Fibroblast of the aortic adventitia (primary cell): ENCODE measurements at regions not wholly inside any gene's neighbourhood (a gene's known extent, or its start where the extent isn't known, plus 50 kb on each side); places are given as distances from the start of the nearest gene placed in this dataset.

Experiments used
- DNase-seq: peaks from one replicate; pipeline ENCODE4 v3.0.0-alpha.2; 2010; ENCODE audit warnings: low read depth
- H3K4me3 ChIP-seq: 2 replicates; pipeline ENCODE4 v1.5.1; 2011; ENCODE audit warnings: low read depth, mild to moderate bottlenecking, control low read depth, low read length, moderate library complexity
- TF ChIP-seq, protein P1 (sequence below): IDR thresholded peaks from 2 replicates; pipeline ENCODE4 v1.5.1; 2011; ENCODE audit warnings: mild to moderate bottlenecking, low read length, control low read depth, inconsistent platforms; ENCODE audit not compliant: insufficient read depth

DNA sequence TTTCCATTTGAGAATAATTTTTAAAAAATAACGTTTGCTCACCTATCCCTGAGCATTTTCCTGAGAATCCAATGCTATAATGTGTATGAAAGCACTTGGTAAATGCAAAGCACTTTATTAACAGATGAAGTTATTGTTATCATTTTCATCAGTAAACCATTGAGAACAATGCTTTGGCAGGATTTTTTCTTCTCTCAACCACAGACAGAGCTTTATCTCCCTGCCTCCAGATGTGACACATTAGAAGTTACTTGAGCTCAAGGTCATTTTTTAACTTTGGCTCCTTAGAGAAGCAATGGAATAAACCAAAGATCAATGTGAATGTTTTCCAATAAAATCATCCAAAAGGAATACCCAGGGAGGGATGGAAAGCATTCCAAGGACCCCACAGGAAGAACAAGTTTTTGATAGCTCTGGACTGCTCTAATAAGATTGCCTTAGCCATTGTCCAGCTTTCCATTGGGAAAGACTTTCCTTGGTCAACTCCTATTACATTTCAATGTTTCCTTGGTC is 118.9 kb upstream of the NT5C1B start:
- DNase-seq = peak; percentile 80
- TF ChIP-seq, protein P1, sequence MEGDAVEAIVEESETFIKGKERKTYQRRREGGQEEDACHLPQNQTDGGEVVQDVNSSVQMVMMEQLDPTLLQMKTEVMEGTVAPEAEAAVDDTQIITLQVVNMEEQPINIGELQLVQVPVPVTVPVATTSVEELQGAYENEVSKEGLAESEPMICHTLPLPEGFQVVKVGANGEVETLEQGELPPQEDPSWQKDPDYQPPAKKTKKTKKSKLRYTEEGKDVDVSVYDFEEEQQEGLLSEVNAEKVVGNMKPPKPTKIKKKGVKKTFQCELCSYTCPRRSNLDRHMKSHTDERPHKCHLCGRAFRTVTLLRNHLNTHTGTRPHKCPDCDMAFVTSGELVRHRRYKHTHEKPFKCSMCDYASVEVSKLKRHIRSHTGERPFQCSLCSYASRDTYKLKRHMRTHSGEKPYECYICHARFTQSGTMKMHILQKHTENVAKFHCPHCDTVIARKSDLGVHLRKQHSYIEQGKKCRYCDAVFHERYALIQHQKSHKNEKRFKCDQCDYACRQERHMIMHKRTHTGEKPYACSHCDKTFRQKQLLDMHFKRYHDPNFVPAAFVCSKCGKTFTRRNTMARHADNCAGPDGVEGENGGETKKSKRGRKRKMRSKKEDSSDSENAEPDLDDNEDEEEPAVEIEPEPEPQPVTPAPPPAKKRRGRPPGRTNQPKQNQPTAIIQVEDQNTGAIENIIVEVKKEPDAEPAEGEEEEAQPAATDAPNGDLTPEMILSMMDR = no peak

DNA sequence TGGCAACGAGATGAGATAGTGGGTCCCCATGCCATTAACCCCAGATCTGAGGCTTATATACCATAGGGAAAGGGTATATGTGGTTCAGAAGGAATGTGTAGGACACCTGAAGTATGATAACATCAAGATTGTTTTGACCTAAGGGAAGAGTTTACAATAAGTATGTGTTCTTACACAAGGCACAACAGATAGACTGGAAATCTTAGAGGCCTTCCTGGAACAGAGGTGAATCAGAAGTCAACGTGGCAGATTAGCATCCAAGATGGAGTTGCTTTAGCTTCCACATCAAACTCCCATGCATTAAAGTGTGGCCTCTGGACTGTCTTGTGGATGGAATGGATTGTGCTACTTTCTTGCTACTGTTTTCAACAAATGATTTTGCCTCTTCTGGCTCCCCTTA is 116.6 kb upstream of the NT5C1B start:
- TF ChIP-seq, protein P1 = no peak
- no peak overlapping the region for H3K4me3 ChIP-seq
- DNase-seq = no peak

More for the DNA sequence above, 118.9 kb upstream of the NT5C1B start:
- H3K4me3 ChIP-seq = no peak overlapping the region

DNA sequence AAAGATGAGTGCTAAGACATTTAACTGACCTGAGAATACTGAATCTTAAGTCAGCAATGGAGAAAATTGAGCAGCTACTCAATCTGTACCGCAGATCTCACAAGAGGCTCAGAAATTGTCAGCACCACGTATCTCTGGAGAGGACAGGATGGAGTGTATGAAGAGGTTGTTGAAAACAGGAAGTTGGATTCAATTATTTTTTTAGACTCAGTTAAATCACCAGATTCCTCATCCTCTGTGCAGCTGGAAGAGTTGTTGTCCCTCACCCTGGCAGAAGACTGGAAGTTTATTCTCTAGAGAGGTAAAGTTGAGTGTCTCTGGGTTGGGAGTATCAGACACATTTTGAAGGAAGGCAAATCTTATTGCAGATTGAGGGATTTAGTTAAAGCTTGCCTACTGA is 114.9 kb upstream of the NT5C1B start:
- H3K4me3 ChIP-seq = no peak overlapping the region
- TF ChIP-seq, protein P1 = no peak
- no peak for DNase-seq

DNA sequence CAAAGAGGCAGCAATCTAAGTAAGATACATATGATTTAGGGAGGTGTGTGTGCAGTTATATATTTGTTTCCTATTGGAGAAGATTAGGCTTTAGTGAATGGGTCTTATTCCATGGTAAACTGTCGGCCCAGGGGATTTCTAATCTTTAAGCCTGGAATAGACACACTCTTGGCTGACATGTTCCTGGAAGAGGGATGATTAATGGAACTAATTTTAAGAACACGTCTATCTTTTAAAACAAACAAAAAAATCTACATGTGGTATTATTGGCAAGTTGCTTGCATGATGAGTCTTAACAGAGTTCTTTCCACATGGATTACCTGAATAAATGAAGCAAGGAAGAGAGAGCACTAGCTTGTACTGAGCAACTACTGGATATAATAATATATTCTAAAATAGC is 114.2 kb upstream of the NT5C1B start:
- H3K4me3 ChIP-seq = no peak overlapping the region
- TF ChIP-seq, protein P1 = no peak
- peak; percentile 79 for DNase-seq

DNA sequence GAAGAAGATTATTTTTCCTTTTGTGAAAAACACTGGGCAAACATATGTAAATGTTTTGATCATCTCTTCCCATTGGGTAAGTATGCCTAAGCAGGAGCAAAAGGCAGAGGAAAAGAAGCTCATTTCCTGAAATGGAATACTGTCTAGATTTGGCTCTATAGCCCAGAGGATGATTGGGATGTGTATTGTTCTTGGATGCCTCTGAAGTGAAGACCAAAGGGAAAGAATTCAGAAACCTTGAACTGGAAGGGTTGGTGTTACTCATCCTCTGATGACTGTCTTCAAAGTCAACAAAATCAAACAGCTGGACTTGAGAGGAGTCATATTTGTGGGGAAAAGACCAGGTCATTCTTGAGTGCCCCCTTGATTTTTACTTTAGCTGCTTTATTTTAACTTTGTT is 112.6 kb upstream of the NT5C1B start:
- TF ChIP-seq, protein P1 = no peak
- DNase-seq = peak; percentile 51
- no peak overlapping the region for H3K4me3 ChIP-seq

DNA sequence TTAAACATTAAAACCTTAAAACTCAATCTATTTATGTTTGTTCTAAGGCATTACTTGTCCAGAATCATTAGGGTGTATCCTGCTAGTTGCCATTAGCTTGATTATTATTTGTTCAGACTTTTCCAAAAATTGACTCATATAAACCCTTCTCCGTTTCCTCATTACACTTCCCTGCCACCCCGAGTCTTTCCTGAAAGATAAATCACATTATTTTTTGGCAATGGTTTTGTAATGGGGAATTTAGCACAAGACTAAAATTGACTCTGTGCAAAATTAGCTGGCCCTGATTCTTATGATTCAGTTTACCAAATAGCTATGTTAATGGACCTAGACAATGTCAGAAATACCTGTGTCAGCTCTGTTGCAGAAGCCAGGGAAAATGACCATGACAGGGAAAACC is 112.2 kb upstream of the NT5C1B start:
- peak; percentile 54 for DNase-seq
- TF ChIP-seq, protein P1 = no peak
- no peak overlapping the region for H3K4me3 ChIP-seq

DNA sequence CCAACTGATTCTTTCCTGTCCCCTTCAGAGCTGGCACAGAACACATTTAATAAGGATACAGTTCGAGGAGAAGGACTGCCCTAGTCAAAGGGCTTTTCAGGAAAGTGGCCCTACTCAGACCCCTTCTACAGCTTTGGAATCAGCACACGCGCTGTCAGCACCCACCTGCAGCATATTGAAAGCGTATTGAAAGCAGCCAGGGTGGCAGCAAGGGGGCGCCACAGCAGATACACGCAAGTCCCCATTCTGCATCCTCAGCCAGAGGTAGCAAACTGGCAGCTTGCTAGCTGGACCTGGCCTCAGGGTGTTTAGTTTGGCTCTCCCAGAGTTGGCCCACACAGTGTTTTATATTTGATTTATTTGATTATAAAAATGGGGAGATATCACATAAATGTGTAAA is 101.0 kb upstream of the NT5C1B start:
- DNase-seq = no peak
- no peak overlapping the region for H3K4me3 ChIP-seq
- TF ChIP-seq, protein P1 = peak; percentile 14
